Neuronal stem cell (in vitro differentiated cells): ENCODE measurements at regions not wholly inside any gene's neighbourhood (a gene's known extent, or its start where the extent isn't known, plus 50 kb on each side); places are given as distances from the start of the nearest gene placed in this dataset.

Experiments
- DNase-seq: peaks from one replicate; pipeline ENCODE4 v3.0.0-alpha.2; 2013; ENCODE audit warnings: low spot score
- H2AFZ ChIP-seq: one replicate; pipeline ENCODE4 v1.6.1; 2013; ENCODE audit warnings: mild to moderate bottlenecking, low read length, inconsistent platforms
- H2AK5ac ChIP-seq: 2 replicates; pipeline ENCODE4 v1.6.1; 2013; ENCODE audit warnings: low read depth, mild to moderate bottlenecking, inconsistent platforms, low read length, moderate library complexity, mixed read lengths
- H2BK120ac ChIP-seq: 2 replicates; pipeline ENCODE4 v1.6.1; 2013; ENCODE audit warnings: low read depth, mild to moderate bottlenecking, inconsistent platforms, low read length, moderate library complexity, mixed read lengths
- H2BK12ac ChIP-seq: one replicate; pipeline ENCODE4 v1.6.1; 2013; ENCODE audit warnings: low read length, inconsistent platforms
- H2BK15ac ChIP-seq: 2 replicates; pipeline ENCODE4 v1.6.1; 2013; ENCODE audit warnings: mild to moderate bottlenecking, low read length, inconsistent platforms, mixed read lengths
- H2BK5ac ChIP-seq: one replicate; pipeline ENCODE4 v1.6.1; 2013; ENCODE audit warnings: inconsistent platforms, mild to moderate bottlenecking, low read length, moderate library complexity
- H3K14ac ChIP-seq: one replicate; pipeline ENCODE4 v1.6.1; 2013; ENCODE audit warnings: low read length, inconsistent platforms
- H3K18ac ChIP-seq: 2 replicates; pipeline ENCODE4 v1.6.1; 2013; ENCODE audit warnings: low read length, inconsistent platforms
- H3K23ac ChIP-seq: 2 replicates; pipeline ENCODE4 v1.6.1; 2013; ENCODE audit warnings: low read depth, mild to moderate bottlenecking, mixed read lengths, low read length, inconsistent platforms; ENCODE audit not compliant: poor library complexity
- H3K27ac ChIP-seq: replicated peaks from 3 replicates; pipeline ENCODE4 v1.5.1; 2013; ENCODE audit warnings: low read length, inconsistent platforms
- H3K27me3 ChIP-seq, 3 experiments: 2 replicates each; pipeline ENCODE4 v1.6.1; 2013; ENCODE audit warnings: low read length in 3 of 3, mild to moderate bottlenecking in 2 of 3, inconsistent platforms in 1 of 3, low read depth in 1 of 3, mixed read lengths in 1 of 3, moderate library complexity in 1 of 3; ENCODE audit not compliant: control insufficient read depth in 3 of 3, insufficient read depth in 3 of 3
- H3K36me3 ChIP-seq, 2 donors: replicated peaks in 1 of 2; 2 replicates each; pipeline ENCODE4 v1.6.1; 2013; ENCODE audit warnings: low read length in 2 of 2; ENCODE audit not compliant: control insufficient read depth in 2 of 2, insufficient read depth in 2 of 2
- H3K4ac ChIP-seq: 2 replicates; pipeline ENCODE4 v1.6.1; 2013; ENCODE audit warnings: inconsistent platforms, mild to moderate bottlenecking, low read length, moderate library complexity
- H3K4me1 ChIP-seq, 2 donors: 1 replicate in 1 of 2; 2 replicates in 1 of 2; pipeline ENCODE4 v1.6.1; 2013; ENCODE audit warnings: low read length in 2 of 2, low read depth in 1 of 2; ENCODE audit not compliant: control insufficient read depth in 2 of 2, insufficient read depth in 1 of 2
- H3K4me2 ChIP-seq: one replicate; pipeline ENCODE4 v1.6.1; 2013; ENCODE audit warnings: mild to moderate bottlenecking, low read length, inconsistent platforms; ENCODE audit not compliant: insufficient read depth, poor library complexity, severe bottlenecking
- H3K4me3 ChIP-seq, 2 donors: 2 replicates each; pipeline ENCODE4 v1.5.1; 2013; ENCODE audit warnings: low read length in 2 of 2, mild to moderate bottlenecking in 2 of 2, inconsistent platforms in 1 of 2, moderate library complexity in 1 of 2
- H3K79me1 ChIP-seq: one replicate; pipeline ENCODE4 v1.6.1; 2013; ENCODE audit warnings: low read depth, mild to moderate bottlenecking, inconsistent platforms, low read length, moderate library complexity
- H3K9ac ChIP-seq: one replicate; pipeline ENCODE4 v1.6.1; 2013; ENCODE audit warnings: mild to moderate bottlenecking, low read depth, low read length, inconsistent platforms; ENCODE audit not compliant: poor library complexity
- H3K9me3 ChIP-seq, 2 donors: replicated peaks in 1 of 2; 2 replicates each; pipeline versions ENCODE3 to v1.6.1; 2013; ENCODE audit warnings: low read length in 2 of 2, mild to moderate bottlenecking in 2 of 2, inconsistent platforms in 1 of 2, low read depth in 1 of 2, mixed read lengths in 1 of 2, moderate library complexity in 1 of 2; ENCODE audit not compliant: control insufficient read depth in 2 of 2, insufficient read depth in 1 of 2
- H4K8ac ChIP-seq: one replicate; pipeline ENCODE4 v1.6.1; 2013; ENCODE audit warnings: low read depth, mild to moderate bottlenecking, inconsistent platforms, low read length, moderate library complexity
- H4K91ac ChIP-seq: one replicate; pipeline ENCODE4 v1.6.1; 2013; ENCODE audit warnings: low read length, low read depth, mild to moderate bottlenecking, inconsistent platforms; ENCODE audit not compliant: poor library complexity
- WGBS, 2 donors: extraction: QIAGEN DNeasy Blood & Tissue Kit; methylation state at CpG; one replicate each; pipeline ENCODE4 v1.1.7; 2013; ENCODE audit warnings: missing lambda C conversion rate in 2 of 2, mixed read lengths in 1 of 2; ENCODE audit not compliant: insufficient read length in 2 of 2, insufficient replicate concordance in 1 of 2; ENCODE audit errors: extremely low coverage in 2 of 2; 5-methylcytosine and 5-hydroxymethylcytosine counted together

DNA sequence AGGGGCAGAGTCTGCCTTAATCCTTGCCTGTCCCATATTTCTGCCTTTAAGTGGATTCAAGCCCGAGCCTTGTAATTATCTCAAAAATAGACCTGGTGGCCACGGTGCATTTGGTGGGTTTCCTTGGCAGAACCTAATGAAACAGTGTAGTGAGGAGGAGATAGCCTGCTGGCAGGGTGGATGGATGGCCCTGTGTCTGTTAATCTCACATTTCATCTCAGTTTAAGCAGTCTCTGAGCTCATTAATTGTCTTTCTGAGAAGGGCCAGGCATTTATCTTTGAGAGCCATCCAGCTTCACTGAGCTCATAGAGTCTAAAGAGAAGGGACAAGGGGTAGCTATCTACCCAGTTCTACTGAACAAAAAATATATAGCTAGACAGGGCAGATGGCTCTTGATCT is 364.0 kb upstream of the EEF2KMT start:
- no peak overlapping the region for H3K14ac ChIP-seq
- no peak overlapping the region for H2AK5ac ChIP-seq
- no peak overlapping the region for H3K4ac ChIP-seq
- no peak overlapping the region for H3K23ac ChIP-seq
- H4K8ac ChIP-seq = no peak overlapping the region
- H3K27ac ChIP-seq = no peak overlapping the region
- H4K91ac ChIP-seq = no peak overlapping the region
- no peaks in the 10 kb centered on the region for H3K36me3 ChIP-seq
- no peaks in the 10 kb centered on the region for H3K79me1 ChIP-seq
- H3K9me3 ChIP-seq = no peaks in the 10 kb centered on the region
- no CpG with 5 or more reads among the region's 2 CpGs for WGBS, 2 donors
- no peak overlapping the region for H2BK15ac ChIP-seq
- no peak overlapping the region for H2AFZ ChIP-seq
- no peak overlapping the region for H2BK120ac ChIP-seq
- H3K4me3 ChIP-seq = no peak overlapping the region
- no peak overlapping the region for H2BK12ac ChIP-seq
- H3K18ac ChIP-seq = no peak overlapping the region
- DNase-seq = no peak
- no peak overlapping the region for H2BK5ac ChIP-seq
- H3K9ac ChIP-seq = no peak overlapping the region
- H3K4me2 ChIP-seq = no peak overlapping the region
- H3K27me3 ChIP-seq = no peaks in the 10 kb centered on the region
- H3K4me1 ChIP-seq = peaks cover 0 to 4% of the 10 kb centered on the region in 2 donors

DNA sequence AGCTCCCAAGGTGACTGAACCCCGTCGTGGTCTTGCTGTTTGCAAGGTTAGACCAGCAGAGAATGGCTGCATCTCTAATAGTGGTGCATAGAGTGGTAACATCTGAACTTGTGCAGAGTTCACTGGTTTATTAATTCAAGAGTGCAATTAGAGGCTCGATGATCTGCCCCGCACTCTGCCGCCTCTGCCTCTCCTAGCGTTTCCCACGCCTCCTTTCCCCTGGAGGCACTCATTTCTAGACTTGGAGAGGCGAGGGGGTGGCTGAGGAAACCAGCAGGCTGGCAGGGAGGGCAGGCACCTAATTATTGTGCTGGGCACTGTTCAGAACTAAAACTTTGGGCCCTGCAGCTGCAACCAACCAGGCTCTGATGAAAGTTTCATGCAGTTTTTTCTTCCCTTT is 363.5 kb upstream of the EEF2KMT start:
- H2AFZ ChIP-seq = no peak overlapping the region
- H3K27ac ChIP-seq = no peak overlapping the region
- no peak overlapping the region for H3K4me3 ChIP-seq
- no peak overlapping the region for H2AK5ac ChIP-seq
- no CpG with 5 or more reads among the region's 8 CpGs for WGBS, 2 donors
- no peak overlapping the region for H4K91ac ChIP-seq
- no peak overlapping the region for H2BK15ac ChIP-seq
- no peak overlapping the region for H2BK5ac ChIP-seq
- no peak overlapping the region for H3K18ac ChIP-seq
- H3K36me3 ChIP-seq = no peaks in the 10 kb centered on the region
- H3K4me1 ChIP-seq = peaks cover 0 to 4% of the 10 kb centered on the region in 2 donors
- no peaks in the 10 kb centered on the region for H3K27me3 ChIP-seq
- H3K79me1 ChIP-seq = no peaks in the 10 kb centered on the region
- H3K9me3 ChIP-seq = no peaks in the 10 kb centered on the region
- no peak for DNase-seq
- no peak overlapping the region for H3K4me2 ChIP-seq
- H3K23ac ChIP-seq = no peak overlapping the region
- no peak overlapping the region for H2BK12ac ChIP-seq
- no peak overlapping the region for H2BK120ac ChIP-seq
- no peak overlapping the region for H3K4ac ChIP-seq
- H3K9ac ChIP-seq = no peak overlapping the region
- no peak overlapping the region for H3K14ac ChIP-seq
- no peak overlapping the region for H4K8ac ChIP-seq

DNA sequence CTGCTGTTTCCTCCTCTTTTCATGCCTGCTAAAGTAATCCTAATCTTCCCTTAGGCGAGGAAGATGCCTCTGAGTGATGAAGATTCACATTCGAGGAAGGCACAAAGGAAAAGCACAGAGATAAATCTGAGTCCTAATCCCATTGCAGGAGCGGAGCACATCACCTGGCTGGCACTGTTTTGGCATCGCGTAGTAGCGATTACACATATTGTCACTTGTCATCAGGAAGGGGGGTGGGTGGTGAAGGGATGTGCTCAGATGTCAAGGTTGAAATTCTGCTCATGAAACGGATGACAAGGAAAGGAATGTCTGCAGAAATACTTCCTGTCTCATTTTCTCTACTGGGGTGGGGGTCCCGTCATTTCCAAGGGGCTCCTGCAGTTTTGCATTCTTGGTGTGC is 363.1 kb upstream of the EEF2KMT start:
- no peak overlapping the region for H3K23ac ChIP-seq

DNA sequence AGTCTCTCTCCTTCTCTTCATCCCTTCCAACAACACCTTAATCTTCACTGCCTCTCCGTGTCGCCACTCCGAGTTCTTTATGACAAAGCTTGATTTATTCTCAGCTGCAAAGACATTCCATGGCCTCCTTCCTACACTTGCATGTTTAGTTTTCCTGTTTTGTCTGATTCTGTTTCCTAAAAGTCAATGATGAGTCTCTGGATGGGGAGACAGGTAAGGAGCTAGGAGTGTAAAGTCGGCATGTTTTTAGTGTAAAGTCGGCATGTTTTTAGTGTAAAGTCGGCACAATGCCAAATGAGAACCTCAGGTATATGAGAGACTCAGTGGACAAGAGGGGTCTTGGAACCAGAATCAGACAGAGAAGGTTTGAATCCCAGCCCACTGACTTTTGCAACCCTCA is 362.3 kb upstream of the EEF2KMT start:
- DNase-seq = no peak
- no CpG with 5 or more reads among the region's 6 CpGs for WGBS, 2 donors
- H3K4me3 ChIP-seq = no peak overlapping the region
- no peak overlapping the region for H3K4me2 ChIP-seq
- H2BK120ac ChIP-seq = no peak overlapping the region
- H2BK15ac ChIP-seq = no peak overlapping the region
- no peak overlapping the region for H4K91ac ChIP-seq
- H3K23ac ChIP-seq = no peak overlapping the region
- H3K27ac ChIP-seq = no peak overlapping the region
- no peak overlapping the region for H2BK5ac ChIP-seq
- no peaks in the 10 kb centered on the region for H3K79me1 ChIP-seq
- H3K4ac ChIP-seq = no peak overlapping the region
- no peak overlapping the region for H3K18ac ChIP-seq
- no peak overlapping the region for H2AK5ac ChIP-seq
- no peak overlapping the region for H2AFZ ChIP-seq
- no peaks in the 10 kb centered on the region for H3K36me3 ChIP-seq
- no peaks in the 10 kb centered on the region for H3K27me3 ChIP-seq
- no peak overlapping the region for H2BK12ac ChIP-seq
- no peaks in the 10 kb centered on the region for H3K9me3 ChIP-seq
- H3K9ac ChIP-seq = no peak overlapping the region
- peaks cover 0 to 4% of the 10 kb centered on the region in 2 donors for H3K4me1 ChIP-seq
- no peak overlapping the region for H3K14ac ChIP-seq
- no peak overlapping the region for H4K8ac ChIP-seq

More for the DNA sequence above, 363.1 kb upstream of the EEF2KMT start:
- H3K4ac ChIP-seq = no peak overlapping the region
- H4K8ac ChIP-seq = no peak overlapping the region
- no peaks in the 10 kb centered on the region for H3K36me3 ChIP-seq
- no peak overlapping the region for H2BK12ac ChIP-seq
- H4K91ac ChIP-seq = no peak overlapping the region
- no peaks in the 10 kb centered on the region for H3K79me1 ChIP-seq
- no peaks in the 10 kb centered on the region for H3K9me3 ChIP-seq
- no peak overlapping the region for H2BK120ac ChIP-seq
- H3K14ac ChIP-seq = no peak overlapping the region
- no CpG with 5 or more reads among the region's 8 CpGs for WGBS, 2 donors
- H3K4me1 ChIP-seq = peaks cover 0 to 4% of the 10 kb centered on the region in 2 donors
- no peak overlapping the region for H3K27ac ChIP-seq
- H2AFZ ChIP-seq = no peak overlapping the region
- no peak overlapping the region for H3K9ac ChIP-seq
- H3K27me3 ChIP-seq = no peaks in the 10 kb centered on the region
- H2AK5ac ChIP-seq = no peak overlapping the region
- no peak overlapping the region for H2BK5ac ChIP-seq
- H3K4me3 ChIP-seq = no peak overlapping the region
- H2BK15ac ChIP-seq = no peak overlapping the region
- no peak overlapping the region for H3K18ac ChIP-seq
- no peak for DNase-seq
- no peak overlapping the region for H3K4me2 ChIP-seq
